K562 (cell line): ENCODE measurements at regions not wholly inside any gene's neighbourhood (a gene's known extent, or its start where the extent isn't known, plus 50 kb on each side); places are given as distances from the start of the nearest gene placed in this dataset.
A peak's percentile ranks its signal among the peaks of the same experiment; 100 is the strongest.

Source experiments
- ARID3B ChIP-seq: fragments of 250-450 bp; sonication (Bioruptor Pico); IDR thresholded peaks from 2 replicates; pipeline ENCODE4 v1.4.0; 2020; ENCODE audit warnings: borderline replicate concordance
- CBFA2T3 ChIP-seq: fragments of 450-650 bp; IDR thresholded peaks from 2 replicates; pipeline ENCODE4 v1.6.1; 2017
- CEBPB ChIP-seq: fragments of 450-650 bp; IDR thresholded peaks from 2 replicates; pipeline ENCODE4 v1.6.1; 2016; ENCODE audit warnings: missing genetic modification characterization, missing compliant biosample characterization
- E2F1 ChIP-seq: sonication (generic); formaldehyde crosslinking; IDR thresholded peaks from 2 replicates; pipeline ENCODE4 v1.8.1; 2023; ENCODE audit warnings: mild to moderate bottlenecking, missing genetic modification reagents, moderate library complexity
- ERF ChIP-seq: fragments of 450-650 bp; formaldehyde crosslinking; IDR thresholded peaks from 2 replicates; pipeline ENCODE4 v1.4.0; 2020; ENCODE audit warnings: mild to moderate bottlenecking, mixed read lengths
- FOXK2 ChIP-seq, 2 experiments: fragments of 450-650 bp; IDR thresholded peaks in 1 of 2; conservative IDR thresholded peaks in 1 of 2; 2 replicates each; pipeline ENCODE4 v1.6.1; 2016; ENCODE audit warnings: low read depth in 2 of 2, mild to moderate bottlenecking in 1 of 2
- HDAC1 ChIP-seq, 2 experiments: fragments of 450-650 bp; IDR thresholded peaks; 2 replicates each; pipeline ENCODE4 v1.6.1; 2016 to 2017; ENCODE audit warnings: inconsistent platforms in 1 of 2, mild to moderate bottlenecking in 1 of 2, moderate library complexity in 1 of 2
- MLX ChIP-seq, 2 experiments: fragments of 450-650 bp in 1 of 2; sonication (generic) in 1 of 2; formaldehyde crosslinking; conservative IDR thresholded peaks; 2 replicates each; pipeline versions ENCODE4 v1.4.0 to v1.8.1; 2020 to 2022; ENCODE audit warnings: mild to moderate bottlenecking in 1 of 2, missing genetic modification reagents in 1 of 2
- NCOA4 ChIP-seq: fragments of 450-650 bp; IDR thresholded peaks from 2 replicates; pipeline ENCODE4 v1.6.1; 2018; ENCODE audit warnings: mild to moderate bottlenecking; ENCODE audit not compliant: partially characterized antibody
- NONO ChIP-seq, 2 experiments: fragments of 200-400 bp in 1 of 2; fragments of 450-650 bp in 1 of 2; formaldehyde crosslinking in 1 of 2; IDR thresholded peaks; 2 replicates each; pipeline ENCODE4 v1.6.1; 2017; ENCODE audit warnings: low read depth in 2 of 2, mild to moderate bottlenecking in 2 of 2, moderate library complexity in 2 of 2, low read length in 1 of 2
- NR3C1 ChIP-seq: sonication (generic); formaldehyde crosslinking; IDR thresholded peaks from 2 replicates; pipeline ENCODE4 v1.8.1; 2022; ENCODE audit warnings: missing genetic modification reagents
- PRMT5 ChIP-seq: sonication (generic); formaldehyde crosslinking; IDR thresholded peaks from 2 replicates; pipeline ENCODE4 v1.5.0; 2020; ENCODE audit warnings: missing genetic modification reagents
- RBM34 ChIP-seq: fragments of 200-400 bp; formaldehyde crosslinking; IDR thresholded peaks from 2 replicates; pipeline ENCODE4 v1.6.1; 2018; ENCODE audit warnings: low read length, borderline replicate concordance; ENCODE audit not compliant: insufficient read depth
- RFX5 ChIP-seq: IDR thresholded peaks from 2 replicates; pipeline ENCODE4 v1.6.1; 2011; ENCODE audit warnings: low read depth, mild to moderate bottlenecking, improper control_type of control experiment, low read length
- SIN3A ChIP-seq, 2 experiments: fragments of 150-350 bp in 1 of 2; IDR thresholded peaks; 2 replicates each; pipeline ENCODE4 v1.6.1; 2011 to 2016; ENCODE audit warnings: borderline replicate concordance in 2 of 2, low read depth in 2 of 2, low read length in 2 of 2, mild to moderate bottlenecking in 2 of 2, moderate library complexity in 2 of 2; ENCODE audit not compliant: control insufficient read depth in 1 of 2
- SRSF1 ChIP-seq: fragments of 200-400 bp; formaldehyde crosslinking; IDR thresholded peaks from 2 replicates; pipeline ENCODE4 v1.6.1; 2017; ENCODE audit warnings: mild to moderate bottlenecking, low read depth, low read length, moderate library complexity
- YY1 ChIP-seq, 3 experiments: IDR thresholded peaks; 2 replicates each; pipeline ENCODE4 v1.6.1; 2011; ENCODE audit warnings: low read length in 2 of 3, mild to moderate bottlenecking in 2 of 3, moderate library complexity in 2 of 3, borderline replicate concordance in 1 of 3, control low read depth in 1 of 3, low read depth in 1 of 3; ENCODE audit not compliant: insufficient read depth in 3 of 3, insufficient replicate concordance in 2 of 3, control insufficient read depth in 1 of 3, insufficient read length in 1 of 3; ENCODE audit errors: extremely low read depth in 1 of 3
- ZBTB33 ChIP-seq: sonication (generic); formaldehyde crosslinking; IDR thresholded peaks from 2 replicates; pipeline ENCODE4 v1.8.1; 2023; ENCODE audit warnings: mild to moderate bottlenecking, missing genetic modification reagents
- ZBTB43 ChIP-seq: sonication (generic); formaldehyde crosslinking; IDR thresholded peaks from 2 replicates; pipeline ENCODE4 v1.8.0; 2023; ENCODE audit warnings: mild to moderate bottlenecking, missing genetic modification reagents
- ZNF197 ChIP-seq: fragments of 200-800 bp; sonication (Bioruptor generic); IDR thresholded peaks from 2 replicates; pipeline ENCODE4 v1.6.1; 2016; ENCODE audit warnings: low read depth, missing genetic modification characterization, missing compliant biosample characterization

- peak; percentile 92 for TF ChIP-seq CBFA2T3
- 0 out of 4 replicates have a peak, but pooled peaks of 1 of the 2 experiments have one; percentile 19 for TF ChIP-seq HDAC1 (IDR thresholded peaks at IDR 0.05)
- TF ChIP-seq CEBPB (tag), result no peak
- no peak for TF ChIP-seq RBM34
- TF ChIP-seq PRMT5 (CRISPR knock-in tag), result no peak
- no peak for TF ChIP-seq ARID3B
- no peak for TF ChIP-seq MLX (CRISPR knock-in tag; conservative IDR thresholded peaks at IDR 0.05)
- no peak for TF ChIP-seq ZBTB43 (CRISPR knock-in tag)
- TF ChIP-seq ERF (CRISPR knock-in tag), result no peak
- TF ChIP-seq RFX5, result no peak
- no peak for TF ChIP-seq ZNF197 (CRISPR knock-in tag)
- peak in 1 of 2 experiments; percentile 83; a peak in 2 of 4 replicates for TF ChIP-seq FOXK2 (conservative IDR thresholded peaks at IDR 0.05 in 1 of 2, IDR thresholded peaks at IDR 0.05 in 1 of 2; ENCODE audit: low read depth in 2 of 2)
- TF ChIP-seq E2F1 (CRISPR knock-in tag), result no peak
- peak in 1 of 2 experiments; percentile 65; a peak in 1 of 4 replicates for TF ChIP-seq NONO (IDR thresholded peaks at IDR 0.05; ENCODE audit: low read depth in 2 of 2, low read length in 1 of 2)
- TF ChIP-seq SRSF1, result no peak
- no peak for TF ChIP-seq NR3C1 (CRISPR knock-in tag)
- TF ChIP-seq SIN3A (IDR thresholded peaks at IDR 0.05; ENCODE audit: borderline replicate concordance in 2 of 2, control insufficient read depth in 1 of 2, low read depth in 2 of 2, low read length in 2 of 2), result no peak
- 0 out of 2 replicates have a peak, but pooled peaks have one; percentile 19 for TF ChIP-seq ZBTB33 (CRISPR knock-in tag)
- TF ChIP-seq NCOA4, result no peak
- TF ChIP-seq YY1 (IDR thresholded peaks at IDR 0.05; ENCODE audit: borderline replicate concordance in 1 of 3, control insufficient read depth in 1 of 3, extremely low read depth in 1 of 3, insufficient read depth in 3 of 3, insufficient read length in 1 of 3, insufficient replicate concordance in 2 of 3, low read depth in 1 of 3, low read length in 2 of 3), result peak; percentile 30 to 80 (median 36)
These were observed 65.8 kb downstream of the C5orf15 start (continued) for GRCh38 chr5:133902511-133903118.
